ENCODE measurements at regions not wholly inside any gene's neighbourhood (a gene's known extent, or its start where the extent isn't known, plus 50 kb on each side); places are given as distances from the start of the nearest gene placed in this dataset.

DNA sequence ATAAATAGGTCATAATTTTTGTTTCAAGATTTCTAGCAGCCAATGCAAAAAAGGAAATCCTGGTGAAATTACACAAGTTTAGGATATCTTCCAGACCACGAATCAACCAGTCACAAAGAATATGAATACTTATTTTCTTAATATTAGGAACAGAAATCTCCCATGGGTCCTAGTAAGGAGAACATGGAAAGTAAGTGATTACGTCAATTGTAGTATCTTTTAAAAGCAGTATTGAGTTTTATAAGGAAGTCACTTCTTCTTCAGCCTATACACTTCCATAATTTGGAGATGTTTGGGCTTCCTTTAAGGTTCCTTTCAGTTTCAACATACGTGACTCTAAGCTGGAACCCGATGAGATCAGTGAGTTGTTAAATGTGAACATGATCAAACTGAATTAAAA lies 534.5 kb downstream of the USP25 start:
- no peak for TF ChIP-seq POLR2A (IDR thresholded peaks at IDR 0.05; ENCODE audit: low read depth, low read length)
- no peak for TF ChIP-seq POLR2AphosphoS5 (IDR thresholded peaks at IDR 0.05; ENCODE audit: low read depth, low read length)

Measured in GM12892 (cell line).